B cell (primary cell): ENCODE measurements at regions not wholly inside any gene's neighbourhood (a gene's known extent, or its start where the extent isn't known, plus 50 kb on each side); places are given as distances from the start of the nearest gene placed in this dataset.

Experiments
- ATAC-seq: fragments of 200-7000 bp; cut with Tn5 transposase; one replicate; pipeline ENCODE4 v1.10.0; 2021; ENCODE audit warnings: low read depth, mild to moderate bottlenecking, moderate number of reproducible peaks, moderate library complexity
- CTCF ChIA-PET: fragments of 350-600 bp; sonication (Branson Sonifier 250); formaldehyde crosslinking; loops from one replicate; lab custom pipeline; 2021; ENCODE audit warnings: antibody characterized with exemption, inconsistent platforms; lab: Charles Lee
- POLR2A ChIA-PET: fragments of 350-600 bp; sonication (Branson Sonifier 250); formaldehyde crosslinking; loops from one replicate; lab custom pipeline; 2021; ENCODE audit warnings: antibody characterized with exemption; lab: Charles Lee
- DNase-seq: peaks from one replicate; pipeline ENCODE4 v3.0.0; 2013
- H2AFZ ChIP-seq: 2 replicates; pipeline ENCODE4 v1.6.1; 2012; ENCODE audit warnings: mild to moderate bottlenecking, low read depth, low read length; ENCODE audit not compliant: insufficient read depth, poor library complexity, severe bottlenecking
- H3K27ac ChIP-seq, 2 donors: 1 replicate in 1 of 2; 2 replicates in 1 of 2; pipeline ENCODE4 v1.5.1; 2012 to 2013; ENCODE audit warnings: low read length in 2 of 2, mild to moderate bottlenecking in 2 of 2, moderate library complexity in 1 of 2
- H3K27me3 ChIP-seq, 4 experiments: fragments of 200-600 bp in 1 of 4; sonication (generic) in 1 of 4; replicated peaks in 1 of 4; 1 replicate in 2 of 4; 2 replicates in 2 of 4; pipeline versions ENCODE4 v1.6.1 to v1.7.0; 2013 to 2016; ENCODE audit warnings: low read length in 3 of 4, mild to moderate bottlenecking in 2 of 4, mixed read lengths in 1 of 4, moderate library complexity in 1 of 4; ENCODE audit not compliant: insufficient read depth in 4 of 4, control insufficient read depth in 3 of 4; ENCODE audit errors: control extremely low read depth in 1 of 4
- H3K36me3 ChIP-seq, 2 experiments: replicated peaks in 1 of 2; 1 replicate in 1 of 2; 2 replicates in 1 of 2; pipeline versions ENCODE4 v1.6.1 to v1.7.1; 2013; ENCODE audit warnings: low read length in 1 of 2; ENCODE audit not compliant: insufficient read depth in 2 of 2, control insufficient read depth in 1 of 2; ENCODE audit errors: control extremely low read depth in 1 of 2, extremely low read depth in 1 of 2
- H3K4me1 ChIP-seq, 2 donors: fragments of 200-600 bp in 1 of 2; sonication (generic) in 1 of 2; 1 replicate in 1 of 2; 2 replicates in 1 of 2; pipeline versions ENCODE4 v1.5.1 to v1.6.1; 2013 to 2017; ENCODE audit warnings: low read length in 2 of 2; ENCODE audit not compliant: control insufficient read depth in 2 of 2, insufficient read depth in 2 of 2
- H3K4me2 ChIP-seq: replicated peaks from 2 replicates; pipeline ENCODE3; 2012; ENCODE audit warnings: mild to moderate bottlenecking, low read depth, low read length; ENCODE audit not compliant: poor library complexity, severe bottlenecking
- H3K4me3 ChIP-seq, 5 experiments: fragments of 200-600 bp in 1 of 5; sonication (generic) in 1 of 5; 1 replicate in 3 of 5; 2 replicates in 2 of 5; pipeline versions ENCODE4 v1.5.1 to v1.7.0; 2011 to 2016; ENCODE audit warnings: low read length in 4 of 5, mild to moderate bottlenecking in 4 of 5, low read depth in 2 of 5, control low read depth in 1 of 5, moderate library complexity in 1 of 5; ENCODE audit not compliant: insufficient read depth in 1 of 5; ENCODE audit errors: control extremely low read depth in 1 of 5, extremely low read depth in 1 of 5
- H3K79me2 ChIP-seq: fragments of 200-600 bp; sonication (generic); one replicate; pipeline ENCODE4 v1.6.0; 2016; ENCODE audit warnings: low read length; ENCODE audit not compliant: control insufficient read depth, insufficient read depth
- H3K9ac ChIP-seq: fragments of 200-600 bp; sonication (generic); 2 replicates; pipeline ENCODE4 v1.6.1; 2017; ENCODE audit warnings: mild to moderate bottlenecking, low read length, moderate library complexity
- H3K9me3 ChIP-seq, 3 donors: one replicate each; pipeline versions ENCODE4 v1.6.1 to v1.7.1; 2013; ENCODE audit warnings: low read length in 2 of 3; ENCODE audit not compliant: control insufficient read depth in 2 of 3, insufficient read depth in 1 of 3; ENCODE audit errors: control extremely low read depth in 1 of 3
- H4K20me1 ChIP-seq: 2 replicates; pipeline ENCODE4 v1.6.0; 2012; ENCODE audit warnings: mild to moderate bottlenecking, low read length; ENCODE audit not compliant: insufficient read depth, control insufficient read depth, poor library complexity, severe bottlenecking
- H3K27ac Mint-ChIP-seq: one replicate; pipeline ENCODE4 v1.8.0; 2021; ENCODE audit warnings: mixed read lengths
- H3K27me3 Mint-ChIP-seq: one replicate; pipeline ENCODE4 v1.8.0; 2021; ENCODE audit warnings: mixed read lengths
- H3K4me1 Mint-ChIP-seq: one replicate; pipeline ENCODE4 v1.8.0; 2021; ENCODE audit warnings: mixed read lengths
- H3K4me3 Mint-ChIP-seq: one replicate; pipeline ENCODE4 v1.8.0; 2021; ENCODE audit warnings: mixed read lengths
- H3K9me3 Mint-ChIP-seq: one replicate; pipeline ENCODE4 v1.8.0; 2022; ENCODE audit warnings: mixed read lengths; ENCODE audit not compliant: insufficient read depth
- EZH2 ChIP-seq: IDR thresholded peaks from 2 replicates; pipeline ENCODE4 v1.6.1; 2012; ENCODE audit warnings: borderline replicate concordance, low read depth, mild to moderate bottlenecking, moderate library complexity, low read length; ENCODE audit not compliant: insufficient read depth, poor library complexity, severe bottlenecking
- WGBS: methylation state at CpG from one replicate; pipeline ENCODE4 v1.1.5; 2013; ENCODE audit warnings: missing lambda C conversion rate; ENCODE audit not compliant: insufficient coverage; 5-methylcytosine and 5-hydroxymethylcytosine counted together
- intact Hi-C: fragments of 100-400 bp; cut with micrococcal nuclease; formaldehyde crosslinking; loops from one replicate; pipeline ENCODE4 v1.10.0; 2022
- TF ChIP-seq, protein P1 (sequence below): fragments of 200-600 bp; IDR thresholded peaks from one replicate; pipeline ENCODE4 v1.8.0; 2022; ENCODE audit warnings: antibody characterized with exemption, mild to moderate bottlenecking

DNA sequence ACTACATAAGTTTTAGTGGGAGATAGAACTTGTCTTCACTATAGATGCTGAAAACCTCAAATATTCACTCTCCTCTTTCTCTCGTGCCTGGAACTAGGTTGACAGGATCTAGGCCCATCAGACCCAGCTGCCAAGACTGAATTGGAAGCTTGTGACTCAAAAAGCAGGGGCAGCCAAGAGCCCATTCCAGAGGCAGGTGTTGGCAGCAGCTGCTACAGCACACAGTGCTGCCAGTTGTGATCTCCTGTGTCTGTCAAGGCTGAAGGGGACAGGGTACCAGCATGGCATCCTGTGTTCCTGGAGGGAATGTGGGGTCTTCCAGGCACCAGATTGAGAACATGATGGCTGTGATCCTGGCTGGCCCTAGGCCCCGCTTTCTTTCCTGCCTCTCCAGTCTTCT, 92.5 kb upstream of the MB21D2 start:
- CTCF ChIA-PET, result no interaction called here
- POLR2A ChIA-PET, result no interaction called here
- Histone ChIP-seq H3K27ac (no peak overlapping the region), H3K4me1 (no peaks in the 10 kb centered on the region), H3K4me2 (no peak overlapping the region), H2AFZ (no peak overlapping the region), H3K9me3 (no peaks in the 10 kb centered on the region), H3K27me3 (no peaks in the 10 kb centered on the region), H4K20me1 (no peaks in the 10 kb centered on the region), H3K79me2 (no peaks in the 10 kb centered on the region), H3K9ac (no peak overlapping the region), H3K36me3 (no peaks in the 10 kb centered on the region), H3K4me3 (no peak overlapping the region)
- H3K27me3 Mint-ChIP-seq, result peaks cover 15% of the 10 kb centered on the region
- H3K4me1 Mint-ChIP-seq, result no peaks in the 10 kb centered on the region
- H3K4me3 Mint-ChIP-seq, result no peak overlapping the region
- no peak overlapping the region for H3K27ac Mint-ChIP-seq
- 75% methylated on average over 1 of the region's 2 CpGs for WGBS
- no peak for TF ChIP-seq EZH2
- TF ChIP-seq, protein P1, sequence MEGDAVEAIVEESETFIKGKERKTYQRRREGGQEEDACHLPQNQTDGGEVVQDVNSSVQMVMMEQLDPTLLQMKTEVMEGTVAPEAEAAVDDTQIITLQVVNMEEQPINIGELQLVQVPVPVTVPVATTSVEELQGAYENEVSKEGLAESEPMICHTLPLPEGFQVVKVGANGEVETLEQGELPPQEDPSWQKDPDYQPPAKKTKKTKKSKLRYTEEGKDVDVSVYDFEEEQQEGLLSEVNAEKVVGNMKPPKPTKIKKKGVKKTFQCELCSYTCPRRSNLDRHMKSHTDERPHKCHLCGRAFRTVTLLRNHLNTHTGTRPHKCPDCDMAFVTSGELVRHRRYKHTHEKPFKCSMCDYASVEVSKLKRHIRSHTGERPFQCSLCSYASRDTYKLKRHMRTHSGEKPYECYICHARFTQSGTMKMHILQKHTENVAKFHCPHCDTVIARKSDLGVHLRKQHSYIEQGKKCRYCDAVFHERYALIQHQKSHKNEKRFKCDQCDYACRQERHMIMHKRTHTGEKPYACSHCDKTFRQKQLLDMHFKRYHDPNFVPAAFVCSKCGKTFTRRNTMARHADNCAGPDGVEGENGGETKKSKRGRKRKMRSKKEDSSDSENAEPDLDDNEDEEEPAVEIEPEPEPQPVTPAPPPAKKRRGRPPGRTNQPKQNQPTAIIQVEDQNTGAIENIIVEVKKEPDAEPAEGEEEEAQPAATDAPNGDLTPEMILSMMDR, result no peak
- intact Hi-C loops, result no loop called here
- peaks cover 2% of the 10 kb centered on the region for H3K9me3 Mint-ChIP-seq
- ATAC-seq (no peak), DNase-seq (no peak)

- Histone ChIP-seq H3K27ac (no peak overlapping the region), H3K27me3 (no peaks in the 10 kb centered on the region), H2AFZ (no peak overlapping the region), H3K4me1 (no peaks in the 10 kb centered on the region), H3K9ac (no peak overlapping the region), H3K4me3 (no peak overlapping the region), H3K36me3 (no peaks in the 10 kb centered on the region), H3K4me2 (no peak overlapping the region), H3K9me3 (no peaks in the 10 kb centered on the region), H3K79me2 (no peaks in the 10 kb centered on the region), H4K20me1 (no peaks in the 10 kb centered on the region)
- no peak overlapping the region for H3K27ac Mint-ChIP-seq
- no peak overlapping the region for H3K4me3 Mint-ChIP-seq
- peaks cover 2% of the 10 kb centered on the region for H3K9me3 Mint-ChIP-seq
- H3K4me1 Mint-ChIP-seq, result no peaks in the 10 kb centered on the region
- intact Hi-C loops, result no loop called here
- no peak for TF ChIP-seq EZH2
- TF ChIP-seq, protein P1, result no peak
- peaks cover 18% of the 10 kb centered on the region for H3K27me3 Mint-ChIP-seq
- POLR2A ChIA-PET, result no interaction called here
- WGBS, result 90% methylated on average over 2 of the region's 3 CpGs
- no peak for ATAC-seq
- DNase-seq, result no peak
- CTCF ChIA-PET, result no interaction called here
These were observed 94.3 kb upstream of the MB21D2 start for GRCh38 chr3:193011958-193012357.
